Endothelial cell of umbilical vein (primary cell): ENCODE measurements at regions not wholly inside any gene's neighbourhood (a gene's known extent, or its start where the extent isn't known, plus 50 kb on each side); places are given as distances from the start of the nearest gene placed in this dataset.

Experiments used
- EZH2 ChIP-seq: IDR thresholded peaks from 2 replicates; pipeline ENCODE4 v1.6.1; 2012; ENCODE audit warnings: borderline replicate concordance, low read depth, mild to moderate bottlenecking, moderate library complexity, low read length, inconsistent platforms; ENCODE audit not compliant: severe bottlenecking
- JUN ChIP-seq: IDR thresholded peaks from 2 replicates; pipeline ENCODE4 v1.6.1; 2011; ENCODE audit warnings: borderline replicate concordance, low read depth; ENCODE audit not compliant: insufficient read length, insufficient read depth
- POLR2AphosphoS5 ChIP-seq: IDR thresholded peaks from 2 replicates; pipeline ENCODE4 v1.6.1; 2012; ENCODE audit warnings: low read depth, mild to moderate bottlenecking, control low read depth, low read length, moderate library complexity; ENCODE audit not compliant: insufficient read depth
- TF ChIP-seq, protein P1 (sequence below), 2 donors: IDR thresholded peaks; 1 replicate in 1 of 2; 2 replicates in 1 of 2; pipeline ENCODE4 v1.5.1; 2011; ENCODE audit warnings: low read length in 2 of 2, mild to moderate bottlenecking in 2 of 2, moderate library complexity in 2 of 2, control low read depth in 1 of 2, inconsistent platforms in 1 of 2, low read depth in 1 of 2; ENCODE audit not compliant: insufficient read depth in 1 of 2; ENCODE audit errors: extremely low read depth in 1 of 2
- TF ChIP-seq, protein P2 (sequence below): IDR thresholded peaks from 2 replicates; pipeline ENCODE4 v1.6.1; 2011; ENCODE audit not compliant: insufficient read depth, insufficient read length

DNA sequence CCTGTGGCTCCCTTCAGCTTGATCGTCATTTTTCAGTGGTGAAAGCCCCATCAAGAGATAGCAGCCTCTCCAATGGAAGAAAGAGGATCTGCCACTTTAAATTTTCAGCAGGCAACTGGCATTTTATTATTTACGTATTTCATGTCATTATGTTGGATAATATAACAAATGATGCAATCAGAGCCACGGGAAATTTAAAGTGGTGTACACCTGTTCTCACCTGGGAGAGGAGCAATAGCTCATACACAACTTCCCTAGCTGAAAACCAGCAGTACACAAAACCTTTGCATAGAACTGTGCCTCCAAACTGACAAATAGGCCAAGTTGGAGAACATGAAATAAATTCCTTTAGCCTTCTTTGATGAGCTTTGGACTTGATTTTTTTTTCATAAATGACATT is 136.9 kb downstream of the SATB1 start:
- TF ChIP-seq, protein P1, sequence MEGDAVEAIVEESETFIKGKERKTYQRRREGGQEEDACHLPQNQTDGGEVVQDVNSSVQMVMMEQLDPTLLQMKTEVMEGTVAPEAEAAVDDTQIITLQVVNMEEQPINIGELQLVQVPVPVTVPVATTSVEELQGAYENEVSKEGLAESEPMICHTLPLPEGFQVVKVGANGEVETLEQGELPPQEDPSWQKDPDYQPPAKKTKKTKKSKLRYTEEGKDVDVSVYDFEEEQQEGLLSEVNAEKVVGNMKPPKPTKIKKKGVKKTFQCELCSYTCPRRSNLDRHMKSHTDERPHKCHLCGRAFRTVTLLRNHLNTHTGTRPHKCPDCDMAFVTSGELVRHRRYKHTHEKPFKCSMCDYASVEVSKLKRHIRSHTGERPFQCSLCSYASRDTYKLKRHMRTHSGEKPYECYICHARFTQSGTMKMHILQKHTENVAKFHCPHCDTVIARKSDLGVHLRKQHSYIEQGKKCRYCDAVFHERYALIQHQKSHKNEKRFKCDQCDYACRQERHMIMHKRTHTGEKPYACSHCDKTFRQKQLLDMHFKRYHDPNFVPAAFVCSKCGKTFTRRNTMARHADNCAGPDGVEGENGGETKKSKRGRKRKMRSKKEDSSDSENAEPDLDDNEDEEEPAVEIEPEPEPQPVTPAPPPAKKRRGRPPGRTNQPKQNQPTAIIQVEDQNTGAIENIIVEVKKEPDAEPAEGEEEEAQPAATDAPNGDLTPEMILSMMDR (IDR thresholded peaks at IDR 0.05; ENCODE audit: extremely low read depth in 1 of 2, insufficient read depth in 1 of 2, low read depth in 1 of 2, low read length in 2 of 2), result no peak
- no peak for TF ChIP-seq EZH2
- TF ChIP-seq POLR2AphosphoS5, result no peak
- no peak for TF ChIP-seq JUN
- TF ChIP-seq, protein P2, sequence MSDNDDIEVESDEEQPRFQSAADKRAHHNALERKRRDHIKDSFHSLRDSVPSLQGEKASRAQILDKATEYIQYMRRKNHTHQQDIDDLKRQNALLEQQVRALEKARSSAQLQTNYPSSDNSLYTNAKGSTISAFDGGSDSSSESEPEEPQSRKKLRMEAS, result no peak
